NCI-H1417 treated with DMSO at 0.1 percent for 48 hours (cell line): ENCODE measurements at regions not wholly inside any gene's neighbourhood (a gene's known extent, or its start where the extent isn't known, plus 50 kb on each side); places are given as distances from the start of the nearest gene placed in this dataset.

Experiments
- DNase-seq: peaks from one replicate; lab custom pipeline; 2025; lab: John Stamatoyannopoulos, UW

DNA sequence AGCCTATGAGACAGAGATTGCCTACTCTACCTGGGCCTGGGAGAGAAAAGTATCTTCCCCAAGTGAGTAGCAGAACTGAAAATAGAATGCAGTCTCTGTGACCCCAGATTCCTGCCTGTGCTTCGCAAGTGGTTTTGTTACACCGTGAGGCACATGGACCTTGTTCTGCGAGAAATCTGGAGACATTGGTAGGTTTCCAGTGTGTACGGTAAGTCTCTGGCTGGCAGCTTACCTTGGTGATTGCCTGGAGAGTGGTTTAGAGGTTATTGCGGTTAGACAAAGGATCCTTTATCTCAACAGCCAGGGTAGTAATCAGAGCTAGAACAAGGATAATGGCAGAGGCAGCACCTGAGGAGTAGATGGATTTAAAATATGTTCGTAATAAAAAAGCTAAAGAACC lies 606.0 kb upstream of the GCFC2 start:
- DNase-seq, result no peak

DNA sequence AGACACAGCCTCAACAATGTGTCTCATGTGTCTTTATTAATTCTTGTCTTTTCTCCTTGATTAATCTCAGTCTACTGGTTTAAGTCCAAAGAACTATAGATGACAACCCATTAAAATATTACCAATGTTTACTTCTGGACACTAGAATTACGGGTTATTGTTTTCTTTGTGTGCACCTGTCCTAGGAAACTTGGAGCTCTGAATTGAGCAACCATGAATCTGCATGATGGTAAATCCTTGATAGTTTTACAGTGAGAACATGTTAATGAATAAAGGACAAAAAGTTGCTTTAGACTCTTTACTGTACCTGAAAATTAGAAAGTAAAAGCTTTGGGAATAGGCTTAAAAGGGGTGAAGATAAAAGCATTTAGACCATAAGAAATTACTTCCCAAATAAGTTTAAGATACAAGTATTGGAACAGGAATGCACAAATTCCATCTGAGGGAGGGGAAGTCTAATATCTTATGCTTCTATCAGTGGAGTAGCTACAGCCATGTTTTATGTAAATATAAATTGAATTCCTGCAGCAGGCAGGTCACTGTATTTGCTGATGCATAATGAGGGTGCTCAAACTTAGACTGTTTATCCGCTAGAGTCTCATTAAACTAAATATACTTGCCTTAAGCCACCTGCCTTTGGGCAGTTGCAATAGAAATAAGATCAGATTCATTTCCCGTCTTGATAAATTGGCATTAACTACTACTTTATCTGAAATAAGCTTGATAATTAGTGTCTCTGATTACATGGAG lies 603.7 kb upstream of the GCFC2 start:
- no peak for DNase-seq

DNA sequence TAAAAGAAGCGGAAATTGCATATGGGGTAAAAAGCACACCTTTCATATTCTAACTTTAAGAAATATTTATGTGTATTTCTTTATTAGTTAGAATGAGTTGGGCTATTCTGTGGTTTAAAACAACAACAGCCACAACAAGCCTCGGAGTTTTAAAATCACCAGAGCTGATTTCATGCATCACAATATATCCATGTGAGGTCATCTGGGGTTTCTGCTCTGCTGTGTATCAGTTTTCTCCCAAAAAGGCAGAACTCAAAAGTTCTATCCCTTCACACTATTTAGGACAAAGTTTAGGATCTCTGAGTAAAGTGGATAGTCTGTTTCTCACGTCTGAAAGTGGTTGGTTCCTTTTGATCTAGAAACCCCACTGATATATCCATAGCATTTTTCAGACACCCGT lies 601.5 kb upstream of the GCFC2 start:
- DNase-seq, result no peak

DNA sequence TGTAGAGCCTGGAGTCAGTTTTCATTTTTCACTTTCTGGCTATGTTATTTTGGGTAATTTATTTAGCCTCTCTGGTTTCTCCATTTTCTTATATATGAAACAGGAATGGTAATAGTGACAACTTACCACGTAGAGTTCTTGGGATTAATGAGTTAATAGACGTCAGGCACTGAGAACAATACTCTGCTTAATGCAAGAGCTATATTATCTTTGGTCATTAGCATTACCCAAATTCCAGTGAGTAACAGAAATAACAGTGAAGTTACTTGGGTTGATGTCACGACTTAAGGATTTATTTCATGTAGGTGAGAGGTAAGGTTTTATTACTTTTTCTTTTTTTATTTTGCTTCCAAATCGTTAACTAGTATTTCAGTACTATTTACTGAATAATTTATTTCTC lies 601.0 kb upstream of the GCFC2 start:
- no peak for DNase-seq

DNA sequence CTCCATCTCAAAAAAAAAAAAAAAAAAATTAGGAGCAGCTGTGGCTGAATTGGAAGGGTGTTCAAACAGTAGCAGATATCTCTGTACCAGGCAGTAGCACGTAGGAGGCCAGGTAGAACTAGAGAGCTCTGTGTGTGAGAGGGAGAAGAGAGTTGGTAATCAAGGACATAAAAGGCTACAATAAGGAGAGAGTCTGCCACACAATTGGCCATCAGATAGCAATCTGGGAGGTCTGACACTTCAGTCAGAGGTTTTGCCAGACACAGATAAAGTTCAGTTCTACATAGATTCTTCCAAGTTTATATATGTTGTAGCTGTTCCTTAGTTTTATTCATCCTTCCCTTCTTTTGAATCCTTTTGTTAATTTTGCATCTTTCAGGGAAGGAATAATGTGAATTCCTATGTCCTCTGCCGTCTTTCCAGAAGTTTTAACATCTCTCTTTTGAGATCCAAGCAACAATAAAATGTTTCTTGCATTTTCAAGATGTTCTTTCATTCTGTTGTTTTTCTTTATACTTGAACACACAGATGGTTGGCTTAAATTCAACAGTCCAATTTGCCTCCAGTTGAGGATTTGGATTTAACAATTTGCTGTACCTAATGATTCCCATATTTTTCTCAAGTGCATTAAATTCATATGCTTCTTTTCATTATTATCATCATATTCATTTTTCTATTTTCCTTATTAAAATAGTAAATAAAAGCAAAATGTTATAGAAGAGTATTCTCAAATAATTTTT lies 600.3 kb upstream of the GCFC2 start:
- DNase-seq, result no peak

DNA sequence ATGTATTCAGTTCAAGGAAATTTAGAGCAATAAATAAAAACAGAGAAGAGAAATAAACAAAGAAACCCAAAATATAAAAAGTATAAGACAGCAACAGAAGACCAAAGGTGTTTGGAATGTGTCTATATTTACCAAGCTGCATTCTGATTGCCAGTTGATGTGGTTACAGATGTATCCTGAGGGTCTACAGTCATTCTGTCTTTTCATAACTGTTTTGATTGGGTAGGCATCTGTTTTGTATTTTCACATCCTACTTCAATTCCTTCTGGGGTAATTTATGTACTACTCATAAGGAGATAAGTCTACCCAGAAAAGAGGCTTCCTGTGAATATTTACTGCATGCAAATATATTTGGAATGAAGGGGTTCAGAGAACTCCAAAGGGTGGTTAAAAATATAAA lies 596.8 kb upstream of the GCFC2 start:
- no peak for DNase-seq

DNA sequence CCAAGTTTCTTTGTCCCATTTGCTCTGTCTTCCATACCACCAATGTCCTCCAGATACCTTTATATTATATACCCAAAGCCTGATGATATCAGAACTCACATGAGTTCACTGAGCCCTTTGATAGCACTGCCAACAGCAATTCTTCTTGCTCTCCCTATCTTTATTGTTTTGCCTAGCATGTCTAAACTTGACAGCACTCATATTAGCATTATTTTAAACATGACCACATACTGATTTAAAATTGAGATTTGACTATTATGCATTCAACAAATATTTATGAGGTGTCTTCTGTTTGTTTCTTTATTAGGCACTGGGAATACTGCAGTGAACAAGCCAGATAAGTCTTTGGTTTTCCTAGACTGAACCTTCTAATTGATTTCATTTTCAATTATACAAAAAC lies 587.3 kb upstream of the GCFC2 start:
- no peak for DNase-seq

DNA sequence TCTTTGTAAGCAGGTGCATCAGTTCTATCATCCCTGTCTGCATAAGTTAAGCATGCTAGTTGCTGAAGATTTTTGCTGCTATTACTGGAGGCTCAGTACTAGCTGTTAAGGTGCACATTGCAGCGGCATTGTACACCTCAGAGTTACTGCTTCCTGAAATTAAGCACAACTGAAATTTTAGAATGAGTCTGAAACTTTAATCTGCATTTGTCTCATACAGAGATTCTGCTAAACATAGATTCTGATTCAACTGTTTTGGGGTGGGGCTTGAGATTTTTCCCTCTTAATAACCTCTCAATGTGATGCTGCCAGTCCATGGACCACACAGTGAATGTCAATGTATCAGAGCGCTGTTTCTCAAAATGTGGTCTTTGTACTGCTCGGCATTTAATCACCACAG lies 585.7 kb upstream of the GCFC2 start:
- no peak for DNase-seq

DNA sequence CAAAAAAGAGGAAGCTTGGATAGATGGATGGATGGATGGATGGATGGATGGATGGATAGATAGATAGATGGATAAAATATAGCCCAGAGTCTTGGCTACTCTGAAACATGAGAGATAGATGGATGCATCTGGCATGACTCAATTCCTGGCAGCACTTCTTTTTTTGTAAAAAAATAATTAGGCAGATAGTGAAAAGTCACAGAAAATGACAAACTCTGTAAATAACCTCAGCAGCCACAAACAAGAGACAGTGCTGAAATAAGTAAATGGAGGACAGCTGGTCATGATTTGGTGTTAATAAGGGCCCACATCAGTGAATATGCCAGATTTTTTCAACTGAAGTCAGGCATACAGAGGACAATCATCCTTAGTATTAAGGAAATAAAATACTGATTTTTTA lies 585.0 kb upstream of the GCFC2 start:
- no peak for DNase-seq

DNA sequence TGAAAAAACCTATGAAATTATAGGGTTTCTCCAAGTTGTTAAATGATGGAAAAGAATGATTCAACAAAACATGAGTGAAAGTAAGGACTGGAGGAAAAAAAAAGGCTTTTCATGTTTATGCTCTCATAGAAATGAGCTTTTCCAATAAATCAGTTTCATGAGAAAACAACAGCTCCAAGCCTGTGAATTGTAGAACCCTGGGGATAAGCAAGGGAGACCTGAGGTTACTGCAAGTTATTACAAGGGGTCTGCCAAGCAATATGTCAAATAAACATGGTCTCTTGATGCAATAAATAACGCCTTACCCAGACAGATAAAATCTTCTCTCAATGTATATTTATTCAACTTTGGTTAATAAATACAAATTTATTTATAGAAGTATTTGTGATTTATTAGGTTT lies 577.9 kb upstream of the GCFC2 start:
- no peak for DNase-seq

DNA sequence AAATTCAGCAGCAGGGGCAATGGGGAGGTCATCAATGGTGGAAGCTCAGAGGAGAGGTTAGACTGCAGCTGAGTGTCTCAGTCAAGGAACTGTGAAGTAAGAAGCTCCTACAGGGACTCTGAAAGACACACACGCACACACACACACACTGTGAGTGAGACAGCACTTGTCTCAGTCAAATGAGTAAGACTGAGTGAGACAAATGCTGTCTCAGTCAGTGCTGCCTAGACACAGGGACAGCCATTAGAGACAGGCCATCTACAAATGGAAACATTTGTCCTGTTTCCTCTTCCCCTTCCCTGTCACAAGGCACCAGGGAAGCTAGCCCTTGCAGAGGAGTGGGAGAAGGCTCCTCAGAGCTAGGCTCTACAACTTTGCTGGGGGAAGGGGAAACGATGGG lies 577.4 kb upstream of the GCFC2 start:
- no peak for DNase-seq

DNA sequence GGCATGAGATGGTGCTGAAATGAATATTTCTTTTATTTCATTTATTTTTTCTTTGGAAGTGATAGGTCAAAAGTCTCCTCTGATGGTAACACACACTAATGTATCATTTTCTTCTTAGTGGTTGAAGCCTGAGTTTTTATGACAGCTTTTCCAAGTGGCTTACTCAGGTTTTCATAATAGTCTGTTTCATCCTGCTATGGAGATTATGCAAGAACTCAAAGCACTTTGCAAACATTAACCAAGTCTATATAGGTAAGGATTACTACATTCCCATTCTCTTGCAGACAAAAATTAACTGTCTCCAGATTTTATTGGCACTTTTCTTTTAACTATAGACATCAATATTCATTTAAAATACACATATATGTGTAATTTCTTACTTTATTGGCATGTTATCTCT lies 572.6 kb upstream of the GCFC2 start:
- no peak for DNase-seq

DNA sequence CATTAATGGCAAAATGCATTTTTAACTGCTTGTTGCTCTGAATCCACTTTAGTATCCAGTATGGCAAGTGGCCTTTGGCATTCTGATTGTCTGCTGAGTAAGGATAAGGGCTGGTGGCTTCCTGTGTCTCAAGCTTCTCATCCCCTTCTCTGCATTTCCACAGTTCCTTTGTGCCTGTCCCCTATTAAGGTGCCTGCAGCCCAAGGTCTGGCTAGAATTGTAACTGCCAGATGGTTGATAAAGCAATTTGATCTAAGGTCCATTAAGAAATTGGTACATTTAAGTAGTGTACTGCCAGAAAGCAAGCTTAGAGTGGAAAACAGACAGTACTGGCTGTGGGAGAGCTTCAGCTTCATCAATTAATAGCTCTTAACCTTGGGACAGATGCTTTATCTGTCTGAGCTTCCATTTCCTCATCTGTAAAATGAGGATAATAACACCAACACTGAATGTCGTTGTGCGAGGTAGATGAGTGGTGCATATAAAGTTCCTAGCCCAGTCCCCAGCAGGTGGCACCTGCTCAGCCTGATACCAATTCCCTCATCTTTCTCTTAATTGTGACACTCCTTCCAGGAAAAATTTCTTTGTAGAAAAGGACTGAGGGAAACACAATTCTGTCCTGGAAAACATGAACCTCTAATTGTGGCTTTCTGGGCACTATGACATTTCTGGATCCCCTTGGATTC lies 570.6 kb upstream of the GCFC2 start:
- no peak for DNase-seq

DNA sequence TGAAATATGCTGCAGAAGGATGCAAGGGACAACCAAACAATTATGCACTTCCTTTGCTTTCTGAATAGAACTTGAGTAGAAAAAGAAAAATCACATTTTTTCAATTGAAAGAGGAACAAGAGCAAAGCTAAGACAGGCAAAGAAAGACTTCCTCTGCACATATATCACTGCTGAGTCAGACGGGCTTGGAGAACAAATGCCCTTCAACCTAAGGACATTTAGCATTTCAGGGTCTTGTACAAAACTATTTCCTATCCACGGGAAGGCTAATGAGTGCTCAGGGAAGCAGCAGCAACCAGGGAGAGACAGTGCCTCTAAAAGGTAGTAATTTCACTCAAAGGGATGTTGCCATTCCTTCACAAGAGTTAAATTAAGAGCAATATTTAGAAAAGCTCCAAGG lies 570.0 kb upstream of the GCFC2 start:
- DNase-seq, result no peak

DNA sequence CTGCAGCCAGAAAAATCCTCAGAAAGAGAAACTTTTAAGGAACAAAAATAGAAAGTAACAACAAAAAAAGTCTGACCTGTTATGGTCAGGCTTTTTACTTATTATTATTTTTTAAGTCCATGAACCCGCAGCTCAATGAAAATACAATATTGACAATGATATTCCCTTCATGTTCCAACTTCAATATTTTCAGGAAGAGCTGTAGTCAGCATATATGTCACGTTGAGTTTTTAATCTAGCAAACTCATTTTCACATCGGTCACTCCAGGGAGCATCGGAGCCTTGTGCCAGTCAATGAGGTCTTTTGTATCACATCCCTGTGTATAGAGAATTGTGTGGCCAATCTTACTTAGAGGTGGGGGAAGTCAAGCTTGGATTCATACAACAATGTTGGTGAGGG lies 568.4 kb upstream of the GCFC2 start:
- DNase-seq, result no peak

DNA sequence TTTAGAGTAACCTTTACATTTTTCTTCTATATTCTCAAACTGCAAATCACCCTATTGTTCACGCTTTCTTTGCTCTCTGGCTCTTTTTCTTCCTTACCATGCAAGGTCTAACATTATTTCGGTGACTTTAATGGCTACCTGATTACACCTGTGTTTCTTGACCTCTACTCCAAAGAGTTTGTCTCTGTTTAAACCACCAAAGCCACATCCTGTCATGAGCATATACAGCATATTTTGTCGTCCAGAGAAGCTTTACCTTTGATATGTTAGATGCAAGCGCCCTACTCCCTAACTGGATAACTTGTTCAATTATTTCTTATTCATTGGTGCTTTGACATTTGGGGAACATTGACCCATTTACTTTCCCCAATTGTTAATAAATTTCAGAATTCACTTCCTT lies 565.1 kb upstream of the GCFC2 start:
- no peak for DNase-seq

DNA sequence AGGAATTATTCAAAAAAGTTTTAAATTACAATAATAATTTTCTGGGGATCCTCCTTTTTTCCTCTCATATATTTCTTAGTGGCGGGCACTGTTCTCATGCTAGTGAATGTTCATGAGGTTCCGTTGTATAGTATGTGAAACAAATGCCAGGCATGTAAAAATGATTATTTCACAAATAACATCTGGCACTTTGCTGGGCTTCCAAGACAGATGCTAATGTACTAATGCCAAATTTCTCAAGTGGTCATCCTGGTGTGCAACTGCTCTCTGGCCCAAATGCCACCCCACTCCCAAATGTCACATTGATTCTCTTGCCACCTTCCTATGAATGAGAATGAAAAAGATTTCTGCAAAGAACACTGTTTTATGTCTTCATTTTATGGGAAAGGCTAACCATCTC lies 564.0 kb upstream of the GCFC2 start:
- DNase-seq, result no peak

DNA sequence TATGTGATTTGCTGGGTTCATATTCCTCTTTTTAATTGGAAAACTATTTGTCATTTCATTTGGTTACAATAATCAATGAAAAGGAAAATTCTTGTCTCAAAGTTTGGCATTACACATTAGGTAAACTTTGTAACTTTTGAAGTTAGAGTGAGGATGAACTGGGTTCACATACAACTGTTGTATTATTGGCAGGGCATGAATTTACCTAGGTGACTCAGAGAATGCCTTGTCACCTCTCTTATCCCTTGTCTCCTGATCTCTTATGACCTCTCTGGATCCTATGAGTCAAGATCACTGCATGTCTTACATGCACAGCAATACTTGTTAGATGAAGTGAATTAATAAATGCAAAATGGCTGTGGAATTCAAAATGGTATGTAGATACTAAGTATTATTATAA lies 563.4 kb upstream of the GCFC2 start:
- no peak for DNase-seq

DNA sequence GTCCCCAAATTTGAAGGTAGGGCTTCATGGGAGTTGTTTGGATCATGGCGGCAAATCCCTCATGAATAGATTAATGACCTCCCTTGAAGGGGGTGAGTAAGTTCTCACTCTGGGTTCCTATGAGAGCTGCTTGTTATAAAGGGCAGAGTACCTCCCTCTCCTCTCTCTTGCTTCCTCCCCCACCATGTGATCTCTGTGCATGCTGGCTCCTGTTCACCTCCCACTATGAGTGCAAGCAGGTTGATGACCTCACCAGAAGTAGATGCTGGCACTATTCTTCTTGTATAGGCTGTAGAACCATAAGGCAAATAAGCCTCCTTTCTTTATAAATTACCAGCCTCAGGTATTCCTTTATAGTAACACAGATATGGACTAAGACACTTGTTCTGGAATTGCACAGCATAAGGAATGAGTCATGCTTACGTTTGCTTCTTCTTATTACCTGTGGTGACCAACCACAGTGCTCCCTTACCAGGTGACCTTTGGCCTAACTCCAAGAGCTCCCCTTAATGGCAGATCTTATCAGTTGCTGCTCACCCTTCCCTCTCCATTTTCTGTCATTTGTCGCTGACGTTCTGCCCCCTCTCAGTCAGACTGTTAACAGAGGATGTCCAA lies 559.5 kb upstream of the GCFC2 start:
- no peak for DNase-seq

DNA sequence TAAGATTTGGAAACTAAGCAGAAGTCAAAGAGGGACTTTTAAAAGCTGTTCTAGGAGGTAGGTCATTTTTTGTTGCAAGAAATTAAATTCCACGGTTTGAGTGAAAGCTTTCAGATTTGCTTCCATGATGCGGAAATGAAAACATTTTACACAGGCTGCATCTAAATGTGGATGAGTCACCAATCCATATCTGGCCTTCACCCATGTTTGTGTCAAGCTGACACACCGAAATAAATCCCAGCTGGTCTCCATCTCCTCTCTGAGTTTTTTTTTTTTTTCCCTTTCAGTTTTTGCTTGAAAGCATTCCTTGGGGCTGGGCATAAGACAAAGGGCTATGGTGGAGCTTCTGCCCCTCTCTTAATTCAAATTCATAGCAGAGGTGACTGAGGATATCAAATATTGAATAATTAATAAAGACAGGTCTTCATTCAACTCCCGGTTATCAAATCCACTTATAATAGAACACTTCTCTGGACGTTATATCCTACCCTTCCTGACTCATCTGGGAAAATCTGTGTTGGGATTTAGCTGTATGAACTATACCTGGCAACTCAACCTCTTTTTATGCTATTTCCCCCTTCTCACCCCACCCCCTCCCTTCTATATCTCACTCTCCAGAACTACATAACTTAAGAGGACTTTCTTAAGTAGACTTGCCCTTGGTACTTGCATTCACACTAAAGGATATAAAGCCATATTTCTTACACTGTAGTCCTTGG lies 558.3 kb upstream of the GCFC2 start:
- DNase-seq, result no peak

DNA sequence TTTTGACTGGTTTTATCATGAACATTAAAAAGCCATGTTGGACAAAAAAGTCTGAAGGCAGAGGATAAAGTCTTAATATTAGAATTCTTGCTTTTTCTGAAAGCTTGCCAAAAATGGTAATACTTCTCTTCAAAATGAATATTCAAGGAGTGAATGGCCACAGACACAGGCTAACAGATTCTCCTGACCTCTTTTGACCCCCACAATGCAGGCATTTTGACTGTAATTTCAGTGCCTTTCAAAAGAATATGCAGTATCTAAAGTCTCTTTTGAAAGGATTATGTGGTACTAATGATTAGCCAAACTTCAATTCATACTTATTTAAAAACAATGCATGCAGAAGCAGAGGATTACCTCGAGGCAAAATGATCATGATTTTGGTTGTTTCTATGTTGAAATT lies 557.8 kb upstream of the GCFC2 start:
- DNase-seq, result no peak

DNA sequence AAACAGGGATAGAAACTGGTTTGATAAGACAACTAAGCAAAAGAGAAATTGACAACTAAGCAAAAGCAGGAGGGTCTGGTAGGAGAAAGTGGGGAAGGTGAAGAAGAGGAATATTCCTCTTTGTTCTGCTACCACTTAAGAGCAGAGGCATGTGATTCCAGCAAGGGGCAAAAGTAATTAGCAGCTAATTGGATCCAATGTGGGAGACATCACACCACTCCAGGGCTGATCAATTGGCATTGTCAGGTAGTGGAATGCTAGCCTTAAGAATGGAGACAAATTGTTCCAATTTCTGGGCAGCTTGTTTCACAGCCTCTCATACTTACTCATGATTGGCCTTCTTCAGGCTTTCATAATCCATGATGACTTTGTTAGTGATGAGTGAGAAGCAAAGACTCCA lies 547.1 kb upstream of the GCFC2 start:
- DNase-seq, result no peak
